ENCODE measurements at regions not wholly inside any gene's neighbourhood (a gene's known extent, or its start where the extent isn't known, plus 50 kb on each side); places are given as distances from the start of the nearest gene placed in this dataset.

- DNase-seq: no peak
These were observed 561.4 kb downstream of the ISL1 start for GRCh38 chr5:51944500-51945125.

- DNase-seq: peak; percentile 47
These were observed 575.2 kb downstream of the ISL1 start for GRCh38 chr5:51958473-51958872.

- no peak for DNase-seq
These were observed 577.4 kb downstream of the ISL1 start for GRCh38 chr5:51960617-51961121.

GRCh38 chr5:51961154-51961562 lies 577.9 kb downstream of the ISL1 start:
- no peak for DNase-seq

- no peak for DNase-seq
These were observed 585.5 kb downstream of the ISL1 start for GRCh38 chr5:51968756-51969155.

GRCh38 chr5:51974834-51975233 lies 591.6 kb downstream of the ISL1 start:
- DNase-seq: no peak

- DNase-seq: no peak
These were observed 593.8 kb downstream of the ISL1 start for GRCh38 chr5:51977014-51977413.

- no peak for DNase-seq
These were observed 599.9 kb downstream of the ISL1 start for GRCh38 chr5:51983161-51983560.

- no peak for DNase-seq
These were observed 603.5 kb downstream of the ISL1 start for GRCh38 chr5:51986733-51987132.

- no peak for DNase-seq
These were observed 604.0 kb downstream of the ISL1 start for GRCh38 chr5:51987239-51987638.

- no peak for DNase-seq
These were observed 604.5 kb downstream of the ISL1 start for GRCh38 chr5:51987669-51988209.

- DNase-seq: no peak
These were observed 605.4 kb downstream of the ISL1 start for GRCh38 chr5:51988634-51989033.

- no peak for DNase-seq
These were observed 607.0 kb downstream of the ISL1 start for GRCh38 chr5:51990241-51990640.

- no peak for DNase-seq
These were observed 607.5 kb downstream of the ISL1 start for GRCh38 chr5:51990661-51991180.

- no peak for DNase-seq
These were observed 608.7 kb downstream of the ISL1 start for GRCh38 chr5:51991940-51992339.

- no peak for DNase-seq
These were observed 612.6 kb downstream of the ISL1 start for GRCh38 chr5:51995773-51996306.

- DNase-seq: no peak
These were observed 613.2 kb downstream of the ISL1 start for GRCh38 chr5:51996356-51996861.

GRCh38 chr5:51997500-51997899 lies 614.3 kb downstream of the ISL1 start:
- DNase-seq: no peak

- no peak for DNase-seq
These were observed 614.7 kb downstream of the ISL1 start for GRCh38 chr5:51997949-51998348.

- DNase-seq: peak; percentile 75
These were observed 624.1 kb downstream of the ISL1 start for GRCh38 chr5:52007230-52007858.

- peak; percentile 90 for DNase-seq
These were observed 627.2 kb downstream of the ISL1 start for GRCh38 chr5:52010454-52010853.

- DNase-seq: peak; percentile 97
These were observed 630.3 kb downstream of the ISL1 start for GRCh38 chr5:52013523-52013922.

- DNase-seq: peak; percentile 46
These were observed 632.5 kb downstream of the ISL1 start for GRCh38 chr5:52015760-52016159.

- no peak for DNase-seq
These were observed 634.3 kb downstream of the ISL1 start for GRCh38 chr5:52017567-52017966.

Measured in NCI-H1105 (cell line).